ENCODE measurements at regions not wholly inside any gene's neighbourhood (a gene's known extent, or its start where the extent isn't known, plus 50 kb on each side); places are given as distances from the start of the nearest gene placed in this dataset.
A peak's percentile ranks its signal among the peaks of the same experiment; 100 is the strongest.
"Not testable (repeated sequence)": the region's sequence is repeated elsewhere in the genome, so short reads cannot be mapped to it uniquely, and the experiment has no call there.

GRCh38 chr2:225894236-225894980 lies 494.9 kb downstream of the NYAP2 start:
- DNase-seq, result no peak

- no peak for DNase-seq
Observed at GRCh38 chr2:225893151-225893550, 493.6 kb downstream of the NYAP2 start.

- no peak for DNase-seq
Observed at GRCh38 chr2:225891771-225892170, 492.3 kb downstream of the NYAP2 start.

- no peak for DNase-seq
Observed at GRCh38 chr2:225891013-225891412, 491.5 kb downstream of the NYAP2 start.

DNA sequence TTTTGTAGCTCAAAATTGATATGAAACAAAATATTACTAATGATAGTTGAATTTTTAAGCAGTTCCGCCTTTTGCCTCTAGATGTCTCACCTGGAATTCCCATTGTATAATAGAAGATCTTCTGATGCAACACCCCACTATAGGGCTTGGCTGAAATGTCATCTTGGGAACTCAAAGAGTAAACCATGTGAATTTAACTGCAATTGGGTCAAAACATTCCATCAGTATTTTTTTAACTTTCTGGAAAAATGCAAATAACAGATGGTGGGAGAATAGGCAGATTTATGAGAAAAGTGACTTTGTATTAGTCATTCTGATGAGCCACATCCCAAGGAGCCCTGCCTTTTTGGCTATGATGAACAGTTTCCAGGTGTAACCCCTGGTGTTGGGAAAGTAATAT lies 489.9 kb downstream of the NYAP2 start:
- peak; percentile 2 for DNase-seq

DNA sequence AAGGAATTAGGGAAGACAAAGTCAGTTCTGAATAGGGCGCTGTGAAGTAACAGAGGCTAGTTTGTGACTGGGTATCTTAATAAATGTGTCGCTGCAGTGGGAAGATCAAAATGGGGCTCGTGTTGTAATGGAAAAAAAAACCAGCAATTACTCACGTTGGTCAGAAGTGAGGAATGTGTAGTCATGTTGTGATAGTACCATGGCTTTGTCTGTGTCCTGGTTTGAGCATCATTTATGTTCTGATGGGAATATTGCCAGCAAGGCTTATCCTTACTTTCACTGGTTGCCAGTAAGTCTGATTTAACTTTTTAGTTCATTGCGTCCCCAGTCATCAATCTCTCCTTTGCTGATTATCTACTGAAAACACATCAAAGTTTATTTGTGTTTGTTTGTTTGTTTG lies 467.6 kb downstream of the NYAP2 start:
- no peak for DNase-seq

DNA sequence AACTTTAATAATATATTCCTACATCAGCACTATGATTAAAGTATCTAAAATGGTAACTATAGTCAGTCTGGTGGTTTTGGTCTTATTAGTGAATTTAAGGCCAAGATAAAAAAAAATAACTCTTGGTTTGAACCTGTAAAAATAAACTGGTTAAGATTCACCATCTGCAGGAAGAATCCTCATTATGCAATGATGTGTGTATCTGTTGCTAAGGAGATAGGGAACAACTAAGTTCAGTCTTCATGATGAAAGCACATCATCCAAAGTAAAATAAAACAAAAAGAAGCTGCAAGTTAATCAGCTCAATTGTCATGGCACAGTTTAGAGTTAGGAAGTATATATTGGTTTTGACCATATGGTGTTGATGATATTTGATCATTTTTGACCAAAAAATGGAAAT lies 466.0 kb downstream of the NYAP2 start:
- no peak for DNase-seq

DNA sequence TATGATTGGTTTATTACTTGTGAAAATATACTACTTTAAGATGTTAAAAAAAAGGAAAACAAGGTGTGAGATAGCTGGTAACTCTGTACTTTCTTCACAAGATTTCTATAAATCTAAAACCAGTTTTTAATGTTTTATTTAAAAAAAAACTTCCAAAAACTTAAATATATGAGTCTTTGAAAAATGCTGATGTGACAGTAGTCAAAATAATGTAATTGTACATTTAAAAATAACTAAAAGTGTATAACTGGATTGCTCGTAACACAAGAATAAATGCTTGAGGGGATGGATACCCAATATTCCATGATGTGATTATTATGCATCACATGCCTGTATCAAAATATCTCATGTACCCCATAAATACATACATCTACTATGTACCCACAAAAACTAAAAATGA lies 464.9 kb downstream of the NYAP2 start:
- DNase-seq, result no peak

- DNase-seq, result no peak
Observed at GRCh38 chr2:225842939-225843338, 443.4 kb downstream of the NYAP2 start.

DNA sequence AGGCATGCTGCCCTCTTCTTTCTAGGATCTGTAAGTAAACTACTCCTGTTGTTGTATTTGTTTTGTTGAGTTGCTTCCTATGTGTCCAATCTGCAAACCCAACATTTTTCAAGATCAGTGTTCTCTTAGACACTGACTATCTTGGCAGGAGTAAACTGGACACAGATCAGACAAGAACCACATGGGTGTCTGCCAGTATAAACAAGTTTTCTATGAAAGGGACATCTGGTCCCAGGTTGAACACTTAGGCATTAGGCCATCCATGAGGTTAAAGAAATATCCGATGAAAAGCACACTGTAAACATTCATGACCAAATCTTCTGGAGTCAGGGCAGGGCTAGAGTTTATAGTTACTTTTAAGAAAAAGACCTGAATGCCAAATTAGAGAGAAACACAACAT lies 441.8 kb downstream of the NYAP2 start:
- no peak for DNase-seq

DNA sequence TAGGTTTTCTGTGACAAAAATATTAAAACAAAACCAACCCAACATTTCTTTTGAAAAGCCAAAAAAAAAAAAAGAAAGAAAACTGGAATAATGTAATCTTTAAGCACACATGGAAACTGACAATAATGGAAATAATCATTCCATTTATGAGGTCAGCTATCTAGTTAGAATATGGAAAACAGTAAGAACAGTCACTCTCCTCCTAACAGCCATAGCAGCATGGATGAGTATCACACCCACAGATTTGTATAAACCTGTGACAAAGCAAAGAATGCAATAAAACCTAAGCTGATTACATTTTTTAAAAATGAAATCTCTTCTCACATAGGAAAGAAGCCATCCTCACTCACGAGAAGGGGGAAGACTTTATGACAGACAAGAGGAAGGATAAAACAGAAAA lies 437.8 kb downstream of the NYAP2 start:
- DNase-seq, result no peak

GRCh38 chr2:225824748-225825449 lies 425.4 kb downstream of the NYAP2 start:
- DNase-seq, result no peak

- no peak for DNase-seq
Observed at GRCh38 chr2:225821351-225821750, 421.8 kb downstream of the NYAP2 start.

GRCh38 chr2:225820826-225821225 lies 421.3 kb downstream of the NYAP2 start:
- DNase-seq, result no peak

GRCh38 chr2:225814554-225814953 lies 415.0 kb downstream of the NYAP2 start:
- no peak for DNase-seq

DNA sequence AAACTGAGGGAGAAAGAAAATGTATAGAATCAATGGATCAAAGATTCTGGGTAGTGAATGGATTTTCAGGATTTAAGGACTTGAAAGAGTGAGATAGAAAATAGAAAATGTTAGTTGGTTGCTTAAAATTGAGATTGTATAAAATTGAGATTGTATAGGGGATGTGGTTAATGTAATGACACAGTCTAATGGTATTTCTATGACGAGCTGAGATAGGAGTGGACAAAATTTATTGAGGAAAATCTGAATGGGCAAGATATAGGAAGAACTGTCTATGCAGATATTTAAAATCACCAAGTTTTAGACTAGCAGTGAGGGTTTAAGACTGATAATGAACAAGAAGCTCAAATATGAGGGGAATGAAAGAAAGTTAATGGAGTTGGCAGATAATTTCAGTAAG lies 406.6 kb downstream of the NYAP2 start:
- no peak for DNase-seq

GRCh38 chr2:225802076-225802475 lies 402.6 kb downstream of the NYAP2 start:
- DNase-seq, result not testable (repeated sequence)

GRCh38 chr2:225797394-225797793 lies 397.9 kb downstream of the NYAP2 start:
- no peak for DNase-seq

DNA sequence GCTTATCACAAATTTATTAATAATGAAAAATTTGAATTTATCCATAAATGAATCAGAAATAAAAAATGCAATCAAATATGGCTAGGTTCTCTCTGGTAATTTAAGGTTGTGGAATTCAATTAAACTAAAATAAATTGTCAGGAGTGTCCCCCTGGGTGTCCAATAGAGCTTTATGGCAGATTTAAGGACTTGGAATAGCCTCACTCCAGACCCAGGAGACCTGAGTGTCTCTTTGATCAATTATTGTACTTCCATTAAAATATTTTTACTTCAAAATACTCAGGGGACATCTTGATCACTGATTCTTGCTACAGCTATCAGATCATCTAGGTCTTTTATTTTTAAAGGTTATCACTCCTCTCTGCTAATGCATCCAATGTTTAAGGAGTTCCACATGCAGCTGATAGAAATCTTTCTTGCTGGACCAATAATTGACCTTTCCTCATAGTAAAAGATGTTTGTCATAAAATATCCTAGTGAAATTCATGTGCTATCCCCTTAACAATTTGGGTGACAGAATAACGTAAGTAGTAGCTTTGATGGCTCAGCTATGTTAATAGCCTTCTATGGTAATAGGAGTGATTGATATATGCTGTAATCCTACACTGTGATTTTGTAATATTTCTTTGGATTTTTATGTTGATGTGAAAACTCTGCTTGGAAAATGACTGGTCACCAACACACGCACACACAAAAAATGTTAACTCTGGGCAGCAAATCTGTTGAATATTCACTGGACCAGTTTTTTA lies 395.3 kb downstream of the NYAP2 start:
- DNase-seq, result no peak

GRCh38 chr2:225793736-225794550 lies 394.4 kb downstream of the NYAP2 start:
- no peak for DNase-seq

DNA sequence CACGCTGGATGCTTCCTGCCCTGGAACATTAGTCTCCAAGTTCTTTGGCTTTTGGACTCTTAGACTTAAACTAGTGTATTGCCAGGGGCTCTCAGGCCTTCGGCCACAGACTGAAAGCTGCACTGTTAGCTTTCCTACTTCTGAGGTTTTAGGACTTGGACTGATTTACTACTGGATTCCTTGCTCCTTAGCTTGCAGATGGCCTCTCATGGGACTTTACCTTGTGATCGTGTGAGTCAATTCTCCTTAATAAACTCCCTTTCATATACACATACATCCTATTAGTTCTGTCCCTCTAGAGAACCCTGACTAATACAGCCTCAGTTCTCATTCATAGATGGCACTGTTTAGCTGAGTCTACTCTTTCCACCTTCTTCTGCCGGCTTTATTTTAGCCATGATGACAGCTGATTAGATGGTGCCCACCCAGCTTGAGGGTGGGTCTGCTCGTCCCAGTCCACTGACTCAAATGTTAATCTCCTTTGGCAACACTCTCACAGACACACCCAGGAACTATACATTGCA lies 389.1 kb downstream of the NYAP2 start:
- DNase-seq, result no peak

DNA sequence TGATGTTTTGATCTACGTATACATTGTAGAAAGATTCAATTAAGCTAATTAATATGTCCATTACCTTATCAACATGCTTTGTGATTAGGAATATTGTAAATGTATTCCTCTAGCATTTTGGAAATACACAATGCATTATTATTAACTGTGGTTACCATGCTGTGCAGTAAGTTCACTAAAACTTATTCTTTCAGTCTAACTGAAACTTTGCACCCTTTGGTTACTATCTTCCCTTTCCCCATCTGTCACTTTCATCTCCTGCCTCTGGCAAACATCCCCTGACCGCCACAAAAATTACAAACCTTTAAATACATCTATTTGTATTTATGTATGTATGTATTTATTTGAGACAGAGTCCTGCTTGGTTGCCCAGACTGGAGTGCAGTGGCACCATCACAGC lies 388.0 kb downstream of the NYAP2 start:
- DNase-seq, result no peak

DNA sequence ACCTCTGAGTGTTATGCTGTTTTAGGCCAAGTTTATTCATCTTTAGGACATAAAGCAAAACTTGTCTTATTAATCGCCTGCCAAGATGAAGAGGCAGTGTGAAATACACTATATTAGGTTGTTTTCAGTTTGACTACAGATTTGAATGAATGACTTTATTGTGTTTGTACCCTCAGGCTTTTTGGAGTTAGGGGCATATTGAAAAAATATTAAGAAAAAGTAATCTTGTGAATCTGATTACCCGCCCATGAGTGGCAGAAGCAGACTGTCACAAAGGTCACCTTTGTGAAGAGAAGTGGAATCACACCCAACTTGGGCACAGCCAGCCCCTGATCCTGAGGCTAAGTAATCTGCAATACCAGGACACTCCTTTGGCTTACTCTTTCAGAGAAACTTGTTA lies 382.5 kb downstream of the NYAP2 start:
- DNase-seq, result no peak
